ENCODE measurements at regions not wholly inside any gene's neighbourhood (a gene's known extent, or its start where the extent isn't known, plus 50 kb on each side); places are given as distances from the start of the nearest gene placed in this dataset.
"Not testable (repeated sequence)": the region's sequence is repeated elsewhere in the genome, so short reads cannot be mapped to it uniquely, and the experiment has no call there.

- not testable (repeated sequence) for DNase-seq (ENCODE audit: low read depth)
Measured at GRCh38 chr22:25456300-25457043, 108.0 kb upstream of the GRK3 start.

GRCh38 chr22:25458631-25459030 lies 105.8 kb upstream of the GRK3 start:
- DNase-seq (ENCODE audit: low read depth), result not testable (repeated sequence)

GRCh38 chr22:25460682-25461081 lies 103.8 kb upstream of the GRK3 start:
- not testable (repeated sequence) for DNase-seq (ENCODE audit: low read depth)

GRCh38 chr22:25461301-25461700 lies 103.2 kb upstream of the GRK3 start:
- no peak for DNase-seq (ENCODE audit: low read depth)

- DNase-seq (ENCODE audit: low read depth), result peak; percentile 55
Measured at GRCh38 chr22:25462474-25463346, 101.8 kb upstream of the GRK3 start.

GRCh38 chr22:25463347-25463628 lies 101.2 kb upstream of the GRK3 start:
- not testable (repeated sequence) for DNase-seq (ENCODE audit: low read depth)

- not testable (repeated sequence) for DNase-seq (ENCODE audit: low read depth)
Measured at GRCh38 chr22:25464326-25464725, 100.1 kb upstream of the GRK3 start.

- no peak for DNase-seq (ENCODE audit: low read depth)
Measured at GRCh38 chr22:25465949-25466348, 98.5 kb upstream of the GRK3 start.

GRCh38 chr22:25472382-25472781 lies 92.1 kb upstream of the GRK3 start:
- no peak for DNase-seq (ENCODE audit: low read depth)

- DNase-seq (ENCODE audit: low read depth), result peak; percentile 34
Measured at GRCh38 chr22:25475257-25476022, 89.0 kb upstream of the GRK3 start.

GRCh38 chr22:25477358-25477757 lies 87.1 kb upstream of the GRK3 start:
- no peak for DNase-seq (ENCODE audit: low read depth)

GRCh38 chr22:25478111-25478510 lies 86.4 kb upstream of the GRK3 start:
- no peak for DNase-seq (ENCODE audit: low read depth)

GRCh38 chr22:25478528-25478927 lies 85.9 kb upstream of the GRK3 start:
- DNase-seq (ENCODE audit: low read depth), result no peak

- DNase-seq (ENCODE audit: low read depth), result not testable (repeated sequence)
Measured at GRCh38 chr22:25480868-25481267, 83.6 kb upstream of the GRK3 start.

- DNase-seq (ENCODE audit: low read depth), result no peak
Measured at GRCh38 chr22:25482091-25482760, 82.2 kb upstream of the GRK3 start.

GRCh38 chr22:25482868-25483639 lies 81.4 kb upstream of the GRK3 start:
- no peak for DNase-seq (ENCODE audit: low read depth)

GRCh38 chr22:25483931-25484330 lies 80.5 kb upstream of the GRK3 start:
- no peak for DNase-seq (ENCODE audit: low read depth)

GRCh38 chr22:25484521-25485315 lies 79.8 kb upstream of the GRK3 start:
- no peak for DNase-seq (ENCODE audit: low read depth)

- no peak for DNase-seq (ENCODE audit: low read depth)
Measured at GRCh38 chr22:25485626-25486545, 78.6 kb upstream of the GRK3 start.

All from M059J (cell line).